Endothelial cell of umbilical vein (primary cell): ENCODE measurements at regions not wholly inside any gene's neighbourhood (a gene's known extent, or its start where the extent isn't known, plus 50 kb on each side); places are given as distances from the start of the nearest gene placed in this dataset.

Experiments
- BruUV-seq: library from RNA; stranded (reverse); fragments of 400-500 nt; replicated peaks from 2 replicates; lab custom pipeline; 2021; lab: Mats Ljungman, UMichigan
- CTCF ChIA-PET: fragments of 300-600, 350-600 bp; sonication (Branson Sonifier 250); formaldehyde crosslinking; loops from one replicate; lab custom pipeline; 2021; ENCODE audit warnings: antibody characterized with exemption, inconsistent platforms; lab: Charles Lee
- POLR2A ChIA-PET: fragments of 300-600, 350-600 bp; sonication (Branson Sonifier 250); formaldehyde crosslinking; loops from one replicate; lab custom pipeline; 2021; ENCODE audit warnings: antibody characterized with exemption, inconsistent platforms; lab: Charles Lee
- DNase-seq: peaks from one replicate; pipeline ENCODE4 v3.0.0-alpha.2; 2011; ENCODE audit warnings: low read depth, low spot score
- FAIRE-seq: peaks from 2 replicates; lab custom pipeline; 2011; peaks lifted over from hg19 to GRCh38; lab: Jason Lieb, UNC
- H2AFZ ChIP-seq: 2 replicates; pipeline ENCODE4 v1.6.0; 2012; ENCODE audit warnings: low read depth, low read length, control low read depth, inconsistent platforms
- H3K27ac ChIP-seq: 2 replicates; pipeline ENCODE4 v1.5.1; 2011; ENCODE audit warnings: low read depth, mild to moderate bottlenecking, control low read depth, low read length, moderate library complexity; ENCODE audit not compliant: insufficient read depth
- H3K27me3 ChIP-seq, 2 experiments: 2 replicates each; pipeline versions ENCODE4 v1.6.0 to v1.6.1; 2011; ENCODE audit warnings: low read length in 2 of 2, mixed read lengths in 1 of 2; ENCODE audit not compliant: control insufficient read depth in 2 of 2, insufficient read depth in 2 of 2
- H3K36me3 ChIP-seq, 2 experiments: 2 replicates in 1 of 2; 3 replicates in 1 of 2; pipeline ENCODE4 v1.5.1; 2011; ENCODE audit warnings: low read length in 2 of 2, mild to moderate bottlenecking in 1 of 2, moderate library complexity in 1 of 2; ENCODE audit not compliant: control insufficient read depth in 2 of 2, insufficient read depth in 2 of 2; ENCODE audit errors: extremely low read depth in 1 of 2
- H3K4me1 ChIP-seq: 3 replicates; pipeline ENCODE4 v1.5.1; 2011; ENCODE audit warnings: mild to moderate bottlenecking, low read length; ENCODE audit not compliant: control insufficient read depth, insufficient read depth; ENCODE audit errors: extremely low read depth
- H3K4me2 ChIP-seq: 2 replicates; pipeline ENCODE4 v1.6.1; 2011; ENCODE audit warnings: low read length, control low read depth, mixed read lengths; ENCODE audit not compliant: insufficient read depth
- H3K4me3 ChIP-seq, 3 experiments: fragments of 200-600 bp in 1 of 3; sonication (generic), shearing (Covaris generic) in 1 of 3; replicated peaks in 1 of 3; 2 replicates each; pipeline ENCODE4 v1.5.1; 2011 to 2016; ENCODE audit warnings: control low read depth in 3 of 3, low read length in 3 of 3, mild to moderate bottlenecking in 2 of 3, inconsistent platforms in 1 of 3, low read depth in 1 of 3, moderate library complexity in 1 of 3; ENCODE audit not compliant: insufficient read depth in 1 of 3
- H3K79me2 ChIP-seq: 2 replicates; pipeline ENCODE4 v1.6.0; 2012; ENCODE audit warnings: low read length, inconsistent platforms; ENCODE audit not compliant: control insufficient read depth, insufficient read depth
- H3K9ac ChIP-seq: replicated peaks from 2 replicates; pipeline ENCODE3; 2011; ENCODE audit warnings: low read length, control low read depth; ENCODE audit not compliant: insufficient read depth; ENCODE audit errors: extremely low read depth
- H3K9me1 ChIP-seq: replicated peaks from 3 replicates; pipeline ENCODE4 v1.6.0; 2011; ENCODE audit warnings: mild to moderate bottlenecking, low read length; ENCODE audit not compliant: control insufficient read depth, insufficient read depth; ENCODE audit errors: extremely low read depth
- H3K9me3 ChIP-seq: replicated peaks from 2 replicates; pipeline ENCODE4 v1.5.1; 2012; ENCODE audit warnings: low read length, inconsistent platforms; ENCODE audit not compliant: control insufficient read depth, insufficient read depth
- H4K20me1 ChIP-seq: replicated peaks from 2 replicates; pipeline ENCODE3; 2011; ENCODE audit warnings: mild to moderate bottlenecking, low read length; ENCODE audit not compliant: control insufficient read depth, insufficient read depth; ENCODE audit errors: extremely low read depth
- CTCF ChIP-seq, 2 donors: IDR thresholded peaks; 1 replicate in 1 of 2; 2 replicates in 1 of 2; pipeline ENCODE4 v1.5.1; 2011; ENCODE audit warnings: low read length in 2 of 2, mild to moderate bottlenecking in 2 of 2, moderate library complexity in 2 of 2, control low read depth in 1 of 2, inconsistent platforms in 1 of 2, low read depth in 1 of 2; ENCODE audit not compliant: insufficient read depth in 1 of 2; ENCODE audit errors: extremely low read depth in 1 of 2
- EZH2 ChIP-seq: IDR thresholded peaks from 2 replicates; pipeline ENCODE4 v1.6.1; 2012; ENCODE audit warnings: borderline replicate concordance, low read depth, mild to moderate bottlenecking, moderate library complexity, low read length, inconsistent platforms; ENCODE audit not compliant: severe bottlenecking
- FOS ChIP-seq: IDR thresholded peaks from 2 replicates; pipeline ENCODE4 v1.6.1; 2011; ENCODE audit warnings: mild to moderate bottlenecking, low read length, moderate library complexity, borderline replicate concordance; ENCODE audit not compliant: insufficient read depth
- GATA2 ChIP-seq: IDR thresholded peaks from 2 replicates; pipeline ENCODE4 v1.7.0; 2011; ENCODE audit warnings: low read depth, mild to moderate bottlenecking, moderate library complexity, mixed read lengths, low read length; ENCODE audit not compliant: insufficient read length, insufficient read depth
- JUN ChIP-seq: IDR thresholded peaks from 2 replicates; pipeline ENCODE4 v1.6.1; 2011; ENCODE audit warnings: borderline replicate concordance, low read depth; ENCODE audit not compliant: insufficient read length, insufficient read depth
- MYC ChIP-seq: IDR thresholded peaks from one replicate; pipeline ENCODE4 v1.6.1; 2011; ENCODE audit warnings: mild to moderate bottlenecking, low read depth, low read length
- POLR2AphosphoS5 ChIP-seq: IDR thresholded peaks from 2 replicates; pipeline ENCODE4 v1.6.1; 2012; ENCODE audit warnings: low read depth, mild to moderate bottlenecking, control low read depth, low read length, moderate library complexity; ENCODE audit not compliant: insufficient read depth
- dilution Hi-C: fragments of 300-500 bp; cut with MboI; formaldehyde crosslinking; loops from one replicate; pipeline ENCODE4 v1.15.0; 2019; ENCODE audit warnings: low sequenced_read_pairs; ENCODE audit not compliant: extremely low pct_ligation_motif_present
- intact Hi-C: fragments of 100-400 bp; cut with micrococcal nuclease; formaldehyde crosslinking; loops from one replicate; pipeline ENCODE4 v1.10.0; 2022
- TF ChIP-seq, protein P1 (sequence below): IDR thresholded peaks from 2 replicates; pipeline ENCODE4 v1.6.1; 2011; ENCODE audit not compliant: insufficient read depth, insufficient read length

DNA sequence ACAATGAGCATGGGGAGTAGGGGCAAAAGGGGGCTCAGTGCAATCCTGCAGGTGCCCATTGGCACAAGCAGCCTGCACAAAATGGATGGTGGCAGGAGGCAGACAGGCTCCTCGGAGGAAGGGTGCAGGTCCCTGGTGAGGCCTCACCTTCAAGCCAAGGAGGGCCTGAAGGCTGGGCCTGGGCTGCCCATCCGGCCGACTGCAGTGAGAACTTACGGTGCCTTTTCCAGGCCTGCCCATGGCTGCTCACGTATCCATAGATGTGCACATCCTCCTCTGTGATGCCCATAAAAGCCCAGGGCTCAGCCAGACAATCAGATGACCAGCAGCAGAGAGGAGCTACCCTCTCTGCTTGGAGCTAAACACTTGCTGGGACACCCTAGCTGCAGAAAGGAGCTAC lies 1089.8 kb downstream of the PCDH18 start:
- no peaks in the 10 kb centered on the region for H3K4me1 ChIP-seq
- H3K4me3 ChIP-seq, result no peak overlapping the region
- no peaks in the 10 kb centered on the region for H3K79me2 ChIP-seq
- no peak overlapping the region for H3K27ac ChIP-seq
- no peaks in the 10 kb centered on the region for H3K9me1 ChIP-seq
- ChIA-PET POLR2A (no interaction called here), CTCF (no interaction called here)
- H4K20me1 ChIP-seq, result no peaks in the 10 kb centered on the region
- no peak overlapping the region for H3K9ac ChIP-seq
- FAIRE-seq (no peak), DNase-seq (no peak)
- intact Hi-C loops (no loop called here), dilution Hi-C loops (no loop called here)
- no peaks in the 10 kb centered on the region for H3K27me3 ChIP-seq
- BruUV-seq, result no TSS peak
- H2AFZ ChIP-seq, result no peak overlapping the region
- no peak overlapping the region for H3K4me2 ChIP-seq
- TF ChIP-seq JUN, result no peak
- no peak for TF ChIP-seq POLR2AphosphoS5
- TF ChIP-seq, protein P1, sequence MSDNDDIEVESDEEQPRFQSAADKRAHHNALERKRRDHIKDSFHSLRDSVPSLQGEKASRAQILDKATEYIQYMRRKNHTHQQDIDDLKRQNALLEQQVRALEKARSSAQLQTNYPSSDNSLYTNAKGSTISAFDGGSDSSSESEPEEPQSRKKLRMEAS, result no peak
- TF ChIP-seq FOS, result no peak
- no peak for TF ChIP-seq CTCF (IDR thresholded peaks at IDR 0.05; ENCODE audit: extremely low read depth in 1 of 2, insufficient read depth in 1 of 2, low read depth in 1 of 2, low read length in 2 of 2)
- no peak for TF ChIP-seq MYC
- TF ChIP-seq EZH2, result no peak
- TF ChIP-seq GATA2, result no peak
- no peaks in the 10 kb centered on the region for H3K9me3 ChIP-seq
- no peaks in the 10 kb centered on the region for H3K36me3 ChIP-seq
